NCI-H2196 treated with DMSO at 0.1 percent for 48 hours (cell line): ENCODE measurements at regions not wholly inside any gene's neighbourhood (a gene's known extent, or its start where the extent isn't known, plus 50 kb on each side); places are given as distances from the start of the nearest gene placed in this dataset.
"Not testable (repeated sequence)": the region's sequence is repeated elsewhere in the genome, so short reads cannot be mapped to it uniquely, and the experiment has no call there.

Experiments
- DNase-seq: peaks from one replicate; lab custom pipeline; 2025; ENCODE audit not compliant: unreplicated experiment; lab: John Stamatoyannopoulos, UW

GRCh38 chr6:71360556-71361335, 72.1 kb downstream of the OGFRL1 start:
- DNase-seq: not testable (repeated sequence)

- DNase-seq: no peak
These were observed 76.4 kb downstream of the OGFRL1 start for GRCh38 chr6:71364889-71365542.

GRCh38 chr6:71367756-71368155, 79.1 kb downstream of the OGFRL1 start:
- no peak for DNase-seq

GRCh38 chr6:71368284-71368683, 79.7 kb downstream of the OGFRL1 start:
- DNase-seq: no peak

- no peak for DNase-seq
These were observed 82.9 kb downstream of the OGFRL1 start for GRCh38 chr6:71371559-71371958.

GRCh38 chr6:71373943-71374342, 85.3 kb downstream of the OGFRL1 start:
- no peak for DNase-seq

- no peak for DNase-seq
These were observed 87.1 kb downstream of the OGFRL1 start for GRCh38 chr6:71375676-71376075.

- no peak for DNase-seq
These were observed 88.2 kb downstream of the OGFRL1 start for GRCh38 chr6:71376830-71377229.

GRCh38 chr6:71383476-71383875, 94.9 kb downstream of the OGFRL1 start:
- DNase-seq: no peak

- DNase-seq: no peak
These were observed 95.4 kb downstream of the OGFRL1 start for GRCh38 chr6:71383901-71384489.

- no peak for DNase-seq
These were observed 96.7 kb downstream of the OGFRL1 start for GRCh38 chr6:71385111-71385822.

GRCh38 chr6:71386215-71386614, 97.6 kb downstream of the OGFRL1 start:
- no peak for DNase-seq

GRCh38 chr6:71387179-71387578, 98.6 kb downstream of the OGFRL1 start:
- no peak for DNase-seq

GRCh38 chr6:71388068-71388744, 99.6 kb downstream of the OGFRL1 start:
- DNase-seq: no peak

- no peak for DNase-seq
These were observed 100.4 kb downstream of the OGFRL1 start for GRCh38 chr6:71388856-71389527.

- DNase-seq: no peak
These were observed 102.5 kb downstream of the OGFRL1 start for GRCh38 chr6:71391126-71391525.

GRCh38 chr6:71392276-71392675, 103.7 kb downstream of the OGFRL1 start:
- DNase-seq: no peak

GRCh38 chr6:71393471-71393870, 104.9 kb downstream of the OGFRL1 start:
- no peak for DNase-seq

GRCh38 chr6:71393981-71394432, 105.4 kb downstream of the OGFRL1 start:
- DNase-seq: no peak

GRCh38 chr6:71394926-71395325, 106.3 kb downstream of the OGFRL1 start:
- DNase-seq: no peak
